Adrenal gland (tissue), 9 donors: ENCODE measurements at regions not wholly inside any gene's neighbourhood (a gene's known extent, or its start where the extent isn't known, plus 50 kb on each side); places are given as distances from the start of the nearest gene placed in this dataset.

Experiments used
- DNase-seq, 7 donors: peaks; one replicate each; pipeline ENCODE4 v3.0.0-alpha.2; 2019 to 2020
- H3K27ac ChIP-seq, 5 donors: fragments of 200-600 bp; sonication (generic) in 4 of 5; 1 replicate in 3 of 5; 2 replicates in 2 of 5; pipeline versions ENCODE4 v1.5.1 to v1.8.0; 2016 to 2020; ENCODE audit warnings: mild to moderate bottlenecking in 1 of 5
- H3K27me3 ChIP-seq: fragments of 200-600 bp; 2 replicates; pipeline ENCODE4 v1.8.0; 2021
- H3K36me3 ChIP-seq, 2 donors: fragments of 200-600 bp; replicated peaks in 1 of 2; 1 replicate in 1 of 2; 2 replicates in 1 of 2; pipeline versions ENCODE4 v1.5.1 to v1.8.0; 2018 to 2022
- H3K4me1 ChIP-seq, 2 donors: fragments of 200-600 bp; replicated peaks in 1 of 2; 1 replicate in 1 of 2; 2 replicates in 1 of 2; pipeline versions ENCODE4 v1.5.1 to v1.8.0; 2018 to 2021
- H3K4me3 ChIP-seq, 4 donors: fragments of 200-600 bp; sonication (generic) in 3 of 4; one replicate each; pipeline ENCODE4 v1.5.1; 2016 to 2018
- H3K9me3 ChIP-seq, 3 donors: fragments of 200-600 bp; sonication (generic) in 1 of 3; replicated peaks in 1 of 3; 1 replicate in 2 of 3; 2 replicates in 1 of 3; pipeline versions ENCODE4 v1.5.1 to v1.8.0; 2016 to 2021
- POLR2A ChIP-seq, 2 donors: fragments of 450-650 bp; IDR thresholded peaks; one replicate each; pipeline ENCODE4 v1.6.1; 2017; ENCODE audit warnings: antibody characterized with exemption in 2 of 2, mild to moderate bottlenecking in 2 of 2, moderate library complexity in 1 of 2
- WGBS, 4 donors: extraction: QIAGEN DNeasy Blood & Tissue Kit in 2 of 4; methylation state at CpG; one replicate each; pipeline versions ENCODE4 v1.1.5 to v1.1.7; 2013 to 2017; 5-methylcytosine and 5-hydroxymethylcytosine counted together
- intact Hi-C, 2 donors: fragments of 100-400 bp; cut with DNase I; formaldehyde crosslinking; loops; one replicate each; pipeline versions ENCODE4 v1.14.1 to v1.15.0; 2022 to 2023
- TF ChIP-seq, protein P1 (sequence below), 6 experiments: fragments of 450-650 bp in 4 of 6; fragments of 200-600 bp in 2 of 6; sonication (generic) in 1 of 6; IDR thresholded peaks; 1 replicate in 5 of 6; 2 replicates in 1 of 6; pipeline versions ENCODE4 v1.5.1 to v1.8.0; 2016 to 2021; ENCODE audit warnings: antibody characterized with exemption in 6 of 6, mild to moderate bottlenecking in 2 of 6, moderate library complexity in 1 of 6
- donor health status: healthy with polysubstance abuse.
- donor health status: Bipolar disorder and iron deficiency.
- donor health status: DM: yes; HTN: yes; CAD: no.
- donor health status: DM: no; HTN: no; CAD: no.
- donor health status: DM: no; HTN: no; CAD: no.

DNA sequence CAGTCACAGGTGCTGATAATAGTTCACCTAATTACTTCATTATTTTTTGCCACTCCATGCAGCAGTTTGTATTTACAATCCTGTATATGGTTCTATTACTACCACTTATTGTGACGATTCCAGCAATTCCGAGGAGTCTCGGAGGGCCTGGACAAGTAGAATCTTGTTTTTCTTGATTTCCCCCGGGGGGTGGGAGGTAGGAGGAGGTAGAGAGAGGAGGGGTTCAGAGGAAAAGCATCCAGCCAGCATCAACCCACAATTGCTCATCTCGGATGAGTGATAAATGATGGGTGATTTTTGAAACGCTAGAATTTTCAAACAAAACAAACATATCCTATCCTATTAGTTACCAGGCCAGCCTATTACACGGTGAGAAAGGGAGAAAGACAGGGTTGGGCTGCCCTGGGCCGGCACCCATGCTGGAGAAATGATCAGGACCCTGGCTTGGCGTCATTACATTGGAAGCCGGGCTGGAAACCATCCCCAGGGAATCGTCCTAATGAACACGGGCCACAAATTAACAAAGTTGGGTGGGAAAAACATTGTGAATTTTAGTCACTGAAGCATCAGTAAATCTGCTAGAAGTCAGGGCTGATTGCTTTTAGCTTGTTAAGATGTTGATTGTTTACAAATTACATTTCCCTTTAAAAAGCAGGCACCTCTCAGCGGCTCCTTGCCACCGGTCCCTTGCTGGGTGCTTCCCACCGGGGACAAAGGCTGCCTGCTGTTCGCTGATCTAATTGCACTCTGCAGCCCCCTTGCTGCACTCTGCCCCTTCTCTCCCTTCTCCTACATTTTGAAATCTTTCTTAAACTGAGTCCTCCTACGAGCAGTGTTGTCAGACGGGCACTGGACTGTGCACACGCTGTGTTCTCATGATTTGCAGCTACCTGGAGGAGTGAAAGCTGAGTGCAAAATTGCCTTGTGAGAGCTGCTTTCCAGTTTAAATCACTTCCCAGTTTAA lies 95.5 kb downstream of the FAM204A start:
- no peak overlapping the region for H3K4me3 ChIP-seq
- H3K36me3 ChIP-seq: no peaks in the 10 kb centered on the region
- H3K4me1 ChIP-seq: no peaks in the 10 kb centered on the region
- H3K27me3 ChIP-seq: peaks cover 51% of the 10 kb centered on the region
- H3K9me3 ChIP-seq: no peaks in the 10 kb centered on the region
- WGBS, 4 donors: 31 to 37% (median 34%) methylated on average over 19 of the region's 19 CpGs
- intact Hi-C loops: loop anchor here in 1 of 2 donors (10.0 kb wide), 1 partner anchor 712 kb away; no protein-coding TSS in a partner anchor
- TF ChIP-seq POLR2A (IDR thresholded peaks at IDR 0.05): no peak
- TF ChIP-seq, protein P1, sequence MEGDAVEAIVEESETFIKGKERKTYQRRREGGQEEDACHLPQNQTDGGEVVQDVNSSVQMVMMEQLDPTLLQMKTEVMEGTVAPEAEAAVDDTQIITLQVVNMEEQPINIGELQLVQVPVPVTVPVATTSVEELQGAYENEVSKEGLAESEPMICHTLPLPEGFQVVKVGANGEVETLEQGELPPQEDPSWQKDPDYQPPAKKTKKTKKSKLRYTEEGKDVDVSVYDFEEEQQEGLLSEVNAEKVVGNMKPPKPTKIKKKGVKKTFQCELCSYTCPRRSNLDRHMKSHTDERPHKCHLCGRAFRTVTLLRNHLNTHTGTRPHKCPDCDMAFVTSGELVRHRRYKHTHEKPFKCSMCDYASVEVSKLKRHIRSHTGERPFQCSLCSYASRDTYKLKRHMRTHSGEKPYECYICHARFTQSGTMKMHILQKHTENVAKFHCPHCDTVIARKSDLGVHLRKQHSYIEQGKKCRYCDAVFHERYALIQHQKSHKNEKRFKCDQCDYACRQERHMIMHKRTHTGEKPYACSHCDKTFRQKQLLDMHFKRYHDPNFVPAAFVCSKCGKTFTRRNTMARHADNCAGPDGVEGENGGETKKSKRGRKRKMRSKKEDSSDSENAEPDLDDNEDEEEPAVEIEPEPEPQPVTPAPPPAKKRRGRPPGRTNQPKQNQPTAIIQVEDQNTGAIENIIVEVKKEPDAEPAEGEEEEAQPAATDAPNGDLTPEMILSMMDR (IDR thresholded peaks at IDR 0.05): no peak
- DNase-seq: no peak
- H3K27ac ChIP-seq: no peak overlapping the region

DNA sequence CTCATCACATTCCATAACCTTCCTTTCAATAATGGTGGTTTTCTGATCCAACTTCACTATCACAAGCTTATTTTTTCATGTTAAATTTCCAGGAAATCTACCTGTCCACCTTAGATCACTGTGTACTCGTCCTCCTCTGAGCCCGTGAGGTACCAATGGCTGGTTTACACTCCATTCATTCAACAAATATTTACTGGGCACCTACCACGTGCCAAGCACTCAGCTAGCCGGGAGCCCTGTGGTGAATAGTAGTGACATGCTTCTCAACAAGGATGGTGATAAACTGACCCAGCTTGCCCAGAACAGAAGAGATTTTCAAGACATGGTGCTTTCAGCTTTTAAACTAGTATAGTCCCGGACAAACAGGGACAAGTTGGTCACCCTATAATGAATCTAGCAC lies 98.2 kb downstream of the FAM204A start:
- 57 to 63% (median 60%) methylated on average over 5 of the region's 5 CpGs for WGBS, 4 donors
- no peak overlapping the region for H3K4me3 ChIP-seq
- intact Hi-C loops: loop anchor here (5.0 to 10.0 kb wide), 3 partner anchors 707 to 747 kb away; no protein-coding TSS in a partner anchor

DNA sequence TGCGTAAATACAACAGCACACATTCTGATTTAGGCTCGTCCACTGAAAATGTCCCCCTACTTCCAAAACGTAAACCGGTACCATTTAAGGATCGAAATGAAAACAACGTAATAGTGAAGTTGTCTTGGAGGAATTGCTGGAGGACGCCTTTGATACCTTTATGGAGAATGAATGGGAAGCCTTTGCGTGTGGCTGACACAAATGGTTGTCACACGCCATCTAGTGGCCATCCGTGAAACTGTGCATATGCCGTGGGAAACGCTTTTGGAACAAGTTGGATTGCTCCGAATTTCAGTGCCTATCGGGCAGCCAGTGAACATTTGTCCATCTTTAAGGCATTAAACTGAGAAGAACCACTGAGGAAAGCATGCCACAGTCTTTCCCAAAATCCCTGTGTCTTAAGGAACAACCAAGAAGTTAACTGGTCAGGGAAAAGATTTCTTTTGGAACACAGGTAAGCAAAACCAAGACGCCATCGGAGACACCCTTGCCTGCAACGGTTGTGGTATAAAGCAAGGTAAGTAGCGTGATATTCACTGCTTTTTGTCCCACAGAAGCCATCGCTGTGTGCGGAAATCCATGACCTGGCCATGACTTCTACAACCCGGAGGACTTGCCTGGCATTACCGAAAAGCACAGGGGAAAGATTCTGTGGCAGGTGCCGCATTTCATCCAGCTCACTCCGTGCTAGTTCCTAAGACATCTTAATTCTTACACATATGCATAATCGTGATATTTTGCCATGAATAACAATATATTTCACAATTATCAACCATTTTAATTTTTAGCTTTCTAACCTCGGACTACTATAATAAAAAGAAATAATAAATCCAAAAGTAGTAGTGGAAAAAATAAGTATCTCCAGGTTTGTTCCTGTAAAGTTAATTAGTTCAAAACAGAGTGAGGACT lies 100.6 kb downstream of the FAM204A start:
- Histone ChIP-seq H3K27ac (no peak overlapping the region), H3K9me3 (no peaks in the 10 kb centered on the region), H3K4me1 (no peaks in the 10 kb centered on the region), H3K27me3 (peaks cover 63% of the 10 kb centered on the region), H3K36me3 (no peaks in the 10 kb centered on the region), H3K4me3 (no peak overlapping the region)
- TF ChIP-seq POLR2A (IDR thresholded peaks at IDR 0.05): no peak
- TF ChIP-seq, protein P1 (IDR thresholded peaks at IDR 0.05): peak; percentile 84 to 96 (median 92)
- DNase-seq: peak; percentile 63 to 94 (median 81)
- intact Hi-C loops: loop anchor here (5.0 to 10.0 kb wide), 3 partner anchors 704 to 744 kb away; no protein-coding TSS in a partner anchor
- WGBS, 4 donors: 19 to 27% (median 24%) methylated on average over 25 to 26 of the region's 26 CpGs

More for the DNA sequence above, 98.2 kb downstream of the FAM204A start:
- Histone ChIP-seq H3K27me3 (peaks cover 75% of the 10 kb centered on the region), H3K4me1 (no peaks in the 10 kb centered on the region), H3K27ac (no peak overlapping the region), H3K36me3 (no peaks in the 10 kb centered on the region), H3K9me3 (no peaks in the 10 kb centered on the region)
- TF ChIP-seq, protein P1 (IDR thresholded peaks at IDR 0.05): no peak
- no peak for TF ChIP-seq POLR2A (IDR thresholded peaks at IDR 0.05)
- no peak for DNase-seq

DNA sequence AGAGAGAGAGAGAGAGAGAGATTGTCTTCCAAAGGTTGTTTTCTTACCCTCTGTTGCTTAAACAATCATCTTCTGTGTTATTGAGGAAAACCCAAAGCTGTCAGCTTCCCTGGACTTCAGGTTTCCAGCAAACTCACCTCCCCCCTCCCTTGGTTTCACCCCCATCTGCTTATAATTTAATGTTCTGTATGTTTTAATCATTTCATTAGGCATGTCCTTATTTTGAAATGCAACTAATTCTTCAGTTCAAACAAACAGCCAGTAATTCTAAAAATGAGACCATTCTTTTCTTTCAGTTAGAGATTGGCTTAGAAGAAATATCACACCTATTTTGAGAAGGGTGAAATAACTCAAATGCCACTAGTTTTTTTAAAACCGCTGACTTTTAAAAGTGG lies 102.9 kb downstream of the FAM204A start:
- intact Hi-C loops: no loop called here

More for the DNA sequence above, 102.9 kb downstream of the FAM204A start:
- DNase-seq: no peak
- 45 to 65% (median 62%) methylated on average over 1 of the region's 1 CpG for WGBS, 4 donors
- Histone ChIP-seq H3K27ac (no peak overlapping the region), H3K4me3 (no peak overlapping the region), H3K36me3 (no peaks in the 10 kb centered on the region), H3K9me3 (no peaks in the 10 kb centered on the region), H3K4me1 (no peaks in the 10 kb centered on the region), H3K27me3 (peaks cover 47% of the 10 kb centered on the region)
- no peak for TF ChIP-seq POLR2A (IDR thresholded peaks at IDR 0.05)
- TF ChIP-seq, protein P1 (IDR thresholded peaks at IDR 0.05): no peak
